ENCODE measurements at regions not wholly inside any gene's neighbourhood (a gene's known extent, or its start where the extent isn't known, plus 50 kb on each side); places are given as distances from the start of the nearest gene placed in this dataset.

DNA sequence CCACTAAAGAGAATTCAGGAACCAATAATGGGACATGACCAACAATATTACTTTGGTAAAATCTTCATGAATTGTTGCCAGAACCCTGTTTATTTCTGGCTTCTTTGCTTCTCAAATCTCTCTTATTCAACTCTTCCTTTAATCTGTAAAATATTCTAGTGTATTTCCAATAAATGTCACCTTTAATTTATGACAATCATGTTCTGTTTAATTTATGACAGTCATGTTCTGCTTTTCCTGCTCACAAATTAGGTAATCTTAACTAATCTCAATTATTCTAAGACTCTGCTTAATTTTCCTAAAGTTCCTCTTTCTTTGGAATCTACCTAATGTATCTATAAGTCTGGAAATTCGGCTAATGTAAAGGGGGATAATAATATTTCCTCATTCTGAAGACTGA, 847.6 kb upstream of the KLHL1 start:
- Histone ChIP-seq H3K9me3 (no peaks in the 10 kb centered on the region), H3K27ac (no peak overlapping the region), H3K4me1 (no peaks in the 10 kb centered on the region), H3K9ac (ENCODE audit: low read depth in 2 of 2, low read length in 2 of 2) (no peak overlapping the region), H3K27me3 (no peaks in the 10 kb centered on the region), H3K36me3 (no peaks in the 10 kb centered on the region), H3K4me3 (no peak overlapping the region)
- DNase-seq: no peak
- TF ChIP-seq, protein P1, sequence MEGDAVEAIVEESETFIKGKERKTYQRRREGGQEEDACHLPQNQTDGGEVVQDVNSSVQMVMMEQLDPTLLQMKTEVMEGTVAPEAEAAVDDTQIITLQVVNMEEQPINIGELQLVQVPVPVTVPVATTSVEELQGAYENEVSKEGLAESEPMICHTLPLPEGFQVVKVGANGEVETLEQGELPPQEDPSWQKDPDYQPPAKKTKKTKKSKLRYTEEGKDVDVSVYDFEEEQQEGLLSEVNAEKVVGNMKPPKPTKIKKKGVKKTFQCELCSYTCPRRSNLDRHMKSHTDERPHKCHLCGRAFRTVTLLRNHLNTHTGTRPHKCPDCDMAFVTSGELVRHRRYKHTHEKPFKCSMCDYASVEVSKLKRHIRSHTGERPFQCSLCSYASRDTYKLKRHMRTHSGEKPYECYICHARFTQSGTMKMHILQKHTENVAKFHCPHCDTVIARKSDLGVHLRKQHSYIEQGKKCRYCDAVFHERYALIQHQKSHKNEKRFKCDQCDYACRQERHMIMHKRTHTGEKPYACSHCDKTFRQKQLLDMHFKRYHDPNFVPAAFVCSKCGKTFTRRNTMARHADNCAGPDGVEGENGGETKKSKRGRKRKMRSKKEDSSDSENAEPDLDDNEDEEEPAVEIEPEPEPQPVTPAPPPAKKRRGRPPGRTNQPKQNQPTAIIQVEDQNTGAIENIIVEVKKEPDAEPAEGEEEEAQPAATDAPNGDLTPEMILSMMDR (IDR thresholded peaks at IDR 0.05): no peak
- intact Hi-C loops (cut with DNase I): no loop called here

DNA sequence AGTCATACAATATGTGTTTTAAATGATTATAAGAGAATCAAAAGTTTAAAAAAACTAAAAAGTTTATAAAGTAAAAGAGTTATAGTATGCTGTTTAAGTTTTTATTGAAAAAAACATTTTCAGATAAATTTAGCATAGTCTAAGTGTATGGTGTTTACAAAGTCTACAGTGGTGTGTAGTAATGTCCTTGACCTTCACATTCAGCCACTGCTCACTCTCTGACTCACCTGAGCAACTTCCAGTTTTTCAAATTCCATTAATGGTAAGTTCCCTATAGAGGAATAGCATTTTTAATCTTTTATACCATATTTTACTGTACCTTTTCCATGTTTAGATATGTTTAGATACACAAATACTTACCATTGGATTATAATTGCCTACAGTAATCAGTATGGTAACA, 842.4 kb upstream of the KLHL1 start:
- intact Hi-C loops (cut with DNase I): no loop called here
- TF ChIP-seq, protein P1 (IDR thresholded peaks at IDR 0.05): no peak
- H3K36me3 ChIP-seq: no peaks in the 10 kb centered on the region
- H3K9me3 ChIP-seq: no peaks in the 10 kb centered on the region
- no peak overlapping the region for H3K9ac ChIP-seq (ENCODE audit: low read depth in 2 of 2, low read length in 2 of 2)
- no peak overlapping the region for H3K27ac ChIP-seq
- no peaks in the 10 kb centered on the region for H3K27me3 ChIP-seq
- no peak overlapping the region for H3K4me3 ChIP-seq
- DNase-seq: no peak
- H3K4me1 ChIP-seq: no peaks in the 10 kb centered on the region

DNA sequence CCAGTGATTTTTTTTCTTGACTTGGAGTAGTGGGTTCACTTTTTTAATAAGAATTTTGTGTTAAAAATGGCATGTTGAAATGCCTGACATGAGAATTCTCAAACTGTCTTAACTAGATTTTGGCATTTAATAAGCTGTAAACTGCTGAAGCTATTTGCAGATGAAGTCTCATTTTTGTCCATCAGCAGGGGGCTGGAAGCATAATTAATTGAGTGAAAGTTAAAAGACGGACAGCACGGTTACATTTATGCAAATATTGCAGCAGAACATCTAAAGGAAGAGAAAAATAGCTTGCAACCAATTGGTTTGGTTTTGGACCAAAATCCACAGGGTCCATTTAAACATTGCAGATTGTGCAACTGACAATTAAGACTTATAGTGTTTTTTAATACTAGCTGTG, 837.3 kb upstream of the KLHL1 start:
- intact Hi-C loops (cut with DNase I): no loop called here
- Histone ChIP-seq H3K27me3 (no peaks in the 10 kb centered on the region), H3K4me1 (no peaks in the 10 kb centered on the region), H3K27ac (no peak overlapping the region), H3K4me3 (no peak overlapping the region), H3K36me3 (no peaks in the 10 kb centered on the region), H3K9ac (ENCODE audit: low read depth in 2 of 2, low read length in 2 of 2) (no peak overlapping the region), H3K9me3 (no peaks in the 10 kb centered on the region)
- no peak for DNase-seq
- TF ChIP-seq, protein P1 (IDR thresholded peaks at IDR 0.05): no peak

DNA sequence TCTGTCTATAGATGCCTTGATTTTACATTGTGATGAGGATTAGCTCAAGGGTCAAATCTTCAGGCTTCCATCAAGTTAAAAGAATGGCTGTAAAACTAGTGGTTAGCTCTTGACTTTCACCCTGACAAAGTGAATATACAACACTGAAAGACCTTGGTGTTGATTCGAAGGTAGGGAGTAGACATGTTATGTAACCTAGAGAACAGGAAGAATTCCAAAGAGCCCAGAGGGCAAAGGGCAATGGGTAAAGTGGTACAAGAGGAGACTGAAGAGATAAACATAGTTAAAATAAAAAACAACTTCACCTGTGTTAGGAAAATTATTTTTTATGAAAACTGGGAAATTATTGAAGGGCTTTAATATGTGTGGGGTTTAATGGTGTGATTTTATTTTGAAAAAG, 833.2 kb upstream of the KLHL1 start:
- H3K27ac ChIP-seq: no peak overlapping the region

DNA sequence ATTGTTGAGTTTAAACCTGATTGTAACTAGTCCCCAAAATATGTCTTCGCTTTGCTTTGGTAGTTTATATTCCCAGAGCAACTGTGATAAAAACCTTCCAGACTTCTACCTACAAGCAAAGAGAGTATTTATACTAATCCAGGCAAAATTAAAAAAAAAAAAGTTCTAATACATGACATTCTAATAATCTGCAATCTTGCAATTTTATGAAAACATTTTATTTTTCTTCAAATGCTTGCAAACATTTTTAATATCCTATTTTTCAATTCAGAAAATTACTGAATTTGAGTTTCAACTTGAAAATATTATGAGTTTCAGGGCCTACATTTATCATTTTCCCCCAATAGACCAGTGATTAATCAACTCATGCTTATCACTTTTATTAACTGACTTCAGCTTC, 830.2 kb upstream of the KLHL1 start:
- Histone ChIP-seq H3K4me1 (no peaks in the 10 kb centered on the region), H3K27me3 (no peaks in the 10 kb centered on the region), H3K36me3 (no peaks in the 10 kb centered on the region), H3K27ac (no peak overlapping the region), H3K9me3 (no peaks in the 10 kb centered on the region), H3K4me3 (no peak overlapping the region), H3K9ac (ENCODE audit: low read depth in 2 of 2, low read length in 2 of 2) (no peak overlapping the region)
- no peak for DNase-seq
- TF ChIP-seq, protein P1 (IDR thresholded peaks at IDR 0.05): no peak
- intact Hi-C loops (cut with DNase I): no loop called here

More for the DNA sequence above, 833.2 kb upstream of the KLHL1 start:
- no peak for DNase-seq
- H3K27me3 ChIP-seq: no peaks in the 10 kb centered on the region
- no peak overlapping the region for H3K4me3 ChIP-seq
- no peaks in the 10 kb centered on the region for H3K4me1 ChIP-seq
- H3K36me3 ChIP-seq: no peaks in the 10 kb centered on the region
- intact Hi-C loops (cut with DNase I): no loop called here
- no peaks in the 10 kb centered on the region for H3K9me3 ChIP-seq
- TF ChIP-seq, protein P1 (IDR thresholded peaks at IDR 0.05): no peak
- H3K9ac ChIP-seq (ENCODE audit: low read depth in 2 of 2, low read length in 2 of 2): no peak overlapping the region

DNA sequence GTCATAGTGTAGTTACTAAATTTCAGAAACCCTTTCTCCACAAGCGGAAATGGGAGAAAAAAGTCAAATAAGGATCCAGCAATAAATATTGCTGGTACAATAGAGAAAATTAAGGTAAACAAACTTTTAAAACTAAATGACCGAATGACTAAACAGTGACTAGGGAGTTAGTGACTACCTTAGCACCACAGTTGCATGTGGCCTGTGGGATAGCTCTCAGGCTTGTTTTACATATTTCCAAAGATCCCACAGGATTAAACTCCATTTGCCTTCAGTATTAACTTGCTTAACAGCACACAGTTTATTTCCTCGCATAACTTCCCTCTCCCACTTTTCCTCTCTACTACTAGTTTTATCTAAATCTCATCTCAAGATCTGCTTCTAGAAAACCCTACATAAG, 824.3 kb upstream of the KLHL1 start:
- H3K4me3 ChIP-seq: no peak overlapping the region
- TF ChIP-seq, protein P1 (IDR thresholded peaks at IDR 0.05): no peak
- H3K4me1 ChIP-seq: no peaks in the 10 kb centered on the region

More for the DNA sequence above, 824.3 kb upstream of the KLHL1 start:
- intact Hi-C loops (cut with DNase I): no loop called here
- no peaks in the 10 kb centered on the region for H3K9me3 ChIP-seq
- H3K27ac ChIP-seq: no peak overlapping the region
- no peaks in the 10 kb centered on the region for H3K27me3 ChIP-seq
- DNase-seq: no peak
- H3K9ac ChIP-seq (ENCODE audit: low read depth in 2 of 2, low read length in 2 of 2): no peak overlapping the region
- no peaks in the 10 kb centered on the region for H3K36me3 ChIP-seq

Measured in colonic mucosa (tissue), 4 donors.